ENCODE measurements at regions not wholly inside any gene's neighbourhood (a gene's known extent, or its start where the extent isn't known, plus 50 kb on each side); places are given as distances from the start of the nearest gene placed in this dataset.

DNA sequence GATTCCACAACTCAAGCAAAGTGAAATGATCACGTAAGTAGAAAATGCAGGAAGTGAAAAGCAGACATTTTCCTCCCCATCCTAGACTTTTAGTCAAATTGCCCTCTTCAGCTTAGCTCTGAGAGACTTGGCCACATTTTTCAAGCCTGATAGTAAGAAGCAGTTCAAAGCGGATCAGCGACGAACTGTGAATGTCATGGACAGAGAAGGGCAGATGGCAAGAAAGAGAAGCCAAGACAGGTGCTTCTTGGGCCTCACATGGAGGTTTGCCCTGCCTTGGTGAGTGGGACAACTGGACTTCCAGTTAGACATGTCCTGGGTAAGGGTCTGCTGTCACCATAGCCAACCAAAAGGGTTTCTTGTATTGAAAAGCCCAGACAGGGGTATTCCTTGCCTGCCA, 291.5 kb downstream of the MED10 start:
- no peak overlapping the region for H3K4me3 ChIP-seq (ENCODE audit: low read length)
- TF ChIP-seq, protein P1, sequence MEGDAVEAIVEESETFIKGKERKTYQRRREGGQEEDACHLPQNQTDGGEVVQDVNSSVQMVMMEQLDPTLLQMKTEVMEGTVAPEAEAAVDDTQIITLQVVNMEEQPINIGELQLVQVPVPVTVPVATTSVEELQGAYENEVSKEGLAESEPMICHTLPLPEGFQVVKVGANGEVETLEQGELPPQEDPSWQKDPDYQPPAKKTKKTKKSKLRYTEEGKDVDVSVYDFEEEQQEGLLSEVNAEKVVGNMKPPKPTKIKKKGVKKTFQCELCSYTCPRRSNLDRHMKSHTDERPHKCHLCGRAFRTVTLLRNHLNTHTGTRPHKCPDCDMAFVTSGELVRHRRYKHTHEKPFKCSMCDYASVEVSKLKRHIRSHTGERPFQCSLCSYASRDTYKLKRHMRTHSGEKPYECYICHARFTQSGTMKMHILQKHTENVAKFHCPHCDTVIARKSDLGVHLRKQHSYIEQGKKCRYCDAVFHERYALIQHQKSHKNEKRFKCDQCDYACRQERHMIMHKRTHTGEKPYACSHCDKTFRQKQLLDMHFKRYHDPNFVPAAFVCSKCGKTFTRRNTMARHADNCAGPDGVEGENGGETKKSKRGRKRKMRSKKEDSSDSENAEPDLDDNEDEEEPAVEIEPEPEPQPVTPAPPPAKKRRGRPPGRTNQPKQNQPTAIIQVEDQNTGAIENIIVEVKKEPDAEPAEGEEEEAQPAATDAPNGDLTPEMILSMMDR (conservative IDR thresholded peaks at IDR 0.05; ENCODE audit: low read length): no peak
- DNase-seq (ENCODE audit: low read depth): no peak

DNA sequence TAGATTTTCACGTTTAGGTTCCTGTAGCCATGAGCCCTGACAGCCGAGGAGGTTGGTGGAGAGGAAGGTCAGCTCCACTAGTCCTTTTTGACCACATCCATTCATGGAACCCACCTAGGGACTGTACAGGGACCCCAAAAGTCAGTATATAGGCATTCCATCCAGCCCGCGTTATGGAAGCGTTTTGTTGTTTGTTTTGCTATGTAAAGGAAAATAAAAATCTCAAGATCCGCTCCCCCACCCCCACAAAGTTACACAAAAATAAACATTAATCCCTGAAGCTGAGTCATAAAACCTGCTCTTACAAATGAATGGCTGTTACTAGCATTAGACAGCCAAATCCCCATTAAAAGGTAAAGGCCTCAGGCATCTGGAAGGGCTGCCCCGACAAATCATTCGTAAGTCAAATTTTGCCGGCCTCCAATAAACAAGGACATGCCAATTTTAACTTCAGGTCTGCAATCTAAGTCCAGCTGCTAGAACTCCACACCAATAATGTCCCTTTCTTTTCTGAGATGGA, 292.9 kb downstream of the MED10 start:
- no peak for DNase-seq (ENCODE audit: low read depth)
- TF ChIP-seq, protein P1 (conservative IDR thresholded peaks at IDR 0.05; ENCODE audit: low read length): no peak
- H3K4me3 ChIP-seq (ENCODE audit: low read length): no peak overlapping the region

DNA sequence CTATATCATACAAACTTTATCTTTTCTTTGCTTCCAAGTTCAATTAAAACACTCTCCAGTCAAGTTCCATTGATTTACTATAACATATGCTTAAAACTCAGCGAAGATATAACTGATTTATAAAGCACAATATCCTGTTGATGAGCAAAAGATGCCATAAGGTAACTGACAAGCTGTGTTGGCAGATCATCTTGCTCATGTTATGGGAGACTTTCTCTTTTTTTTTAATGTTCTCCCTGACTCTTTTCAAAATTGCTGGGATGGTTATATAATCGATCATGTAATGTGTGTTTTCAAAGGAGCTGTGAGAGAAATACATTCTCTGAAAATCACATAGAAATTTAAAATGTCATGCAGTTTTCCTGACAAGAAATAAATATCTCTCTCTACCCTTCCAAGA, 293.5 kb downstream of the MED10 start:
- no peak for DNase-seq (ENCODE audit: low read depth)
- no peak overlapping the region for H3K4me3 ChIP-seq (ENCODE audit: low read length)
- TF ChIP-seq, protein P1 (conservative IDR thresholded peaks at IDR 0.05; ENCODE audit: low read length): no peak

DNA sequence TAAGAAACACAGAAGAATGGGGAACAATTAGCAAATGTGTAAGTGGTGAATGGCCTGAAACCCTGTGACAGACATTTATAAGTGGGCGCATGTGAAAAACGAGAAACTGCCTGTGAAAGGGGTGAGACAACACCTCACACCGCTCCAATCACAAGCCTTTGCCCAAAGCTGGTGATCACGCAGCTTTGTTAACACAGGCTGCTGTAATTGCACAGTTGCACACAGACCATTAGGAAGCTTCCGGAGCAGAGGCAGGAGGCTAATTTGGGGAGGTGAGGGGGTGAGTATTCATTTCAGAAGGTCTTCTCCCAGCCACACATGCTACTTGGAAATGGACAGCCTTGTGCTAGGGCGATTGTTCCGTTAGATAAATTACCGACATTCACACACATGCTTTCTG, 294.0 kb downstream of the MED10 start:
- TF ChIP-seq, protein P1 (conservative IDR thresholded peaks at IDR 0.05; ENCODE audit: low read length): no peak
- no peak for DNase-seq (ENCODE audit: low read depth)
- no peak overlapping the region for H3K4me3 ChIP-seq (ENCODE audit: low read length)

DNA sequence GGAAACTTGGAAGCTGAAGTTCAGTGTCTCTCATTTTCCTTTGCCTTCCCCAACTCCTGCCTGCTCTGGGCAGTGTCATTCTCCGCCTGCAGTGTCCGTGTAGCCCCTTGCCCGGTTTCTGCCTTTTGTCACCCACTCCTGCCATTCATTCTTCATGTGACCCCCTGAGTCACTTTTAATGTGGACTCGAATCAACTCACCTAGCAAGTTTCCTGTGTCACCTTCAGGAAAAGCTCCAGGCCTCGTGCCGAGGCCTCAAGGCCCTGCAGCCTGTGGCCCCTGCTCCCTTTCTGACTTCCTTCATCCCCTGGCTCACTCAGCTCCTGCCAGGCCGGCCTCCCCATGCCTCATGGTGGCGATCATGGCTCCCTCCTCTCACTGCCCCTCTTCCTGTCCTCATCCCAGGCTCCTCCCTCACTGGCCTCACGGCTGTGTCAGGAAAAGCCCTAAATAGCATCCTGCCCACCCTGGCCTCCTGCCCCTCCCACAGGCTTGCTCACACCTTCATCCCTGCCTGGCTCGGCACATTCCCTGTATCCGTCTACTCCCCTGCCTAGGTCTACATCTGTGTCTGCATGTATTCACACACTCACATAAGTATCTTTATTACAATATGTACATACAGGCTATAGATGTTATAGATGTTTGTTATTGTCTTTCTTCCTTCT, 294.9 kb downstream of the MED10 start:
- TF ChIP-seq, protein P1 (conservative IDR thresholded peaks at IDR 0.05; ENCODE audit: low read length): no peak
- no peak for DNase-seq (ENCODE audit: low read depth)
- no peak overlapping the region for H3K4me3 ChIP-seq (ENCODE audit: low read length)

DNA sequence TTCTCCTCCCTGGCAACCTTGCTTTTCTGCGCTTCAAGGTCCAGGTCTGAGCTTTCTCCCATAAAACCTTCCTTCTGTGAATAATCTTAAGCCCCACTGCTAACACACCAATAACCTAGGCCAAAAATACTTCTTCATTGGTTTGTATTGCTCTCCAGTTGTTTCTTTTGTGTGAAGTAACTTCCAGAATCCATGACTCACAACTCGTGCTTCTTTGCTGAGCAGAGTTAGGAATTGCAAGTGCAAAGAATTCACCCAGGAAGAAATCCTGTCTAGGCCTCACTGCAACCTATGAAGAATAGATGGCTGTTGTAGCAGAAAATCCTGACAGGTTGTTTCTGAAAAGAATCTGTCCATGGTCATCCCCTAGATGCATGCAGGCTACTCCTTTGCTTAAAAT, 295.7 kb downstream of the MED10 start:
- TF ChIP-seq, protein P1 (conservative IDR thresholded peaks at IDR 0.05; ENCODE audit: low read length): no peak
- DNase-seq (ENCODE audit: low read depth): no peak
- no peak overlapping the region for H3K4me3 ChIP-seq (ENCODE audit: low read length)

DNA sequence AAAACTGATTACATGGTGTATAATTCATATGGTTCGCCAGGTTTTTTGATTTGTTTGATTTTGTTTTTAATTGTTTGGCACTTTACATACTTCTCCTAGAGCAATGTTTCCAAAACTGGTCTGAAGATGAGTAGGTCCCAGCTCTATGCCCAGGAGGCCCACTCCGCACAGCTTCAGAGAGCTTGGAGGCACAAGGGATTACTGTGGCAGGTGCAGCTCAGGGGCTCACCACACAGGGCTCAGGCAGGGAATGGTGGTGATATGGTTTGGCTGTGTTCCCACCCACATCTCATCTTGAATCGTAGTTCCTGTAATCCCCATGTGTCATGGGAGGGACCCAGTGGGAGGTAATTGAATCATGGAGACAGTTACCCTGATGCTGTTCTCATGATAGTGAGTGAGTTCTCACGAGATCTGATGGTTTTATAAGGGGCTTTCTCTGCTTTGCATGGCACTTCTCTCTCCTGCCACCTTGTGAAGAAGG, 296.6 kb downstream of the MED10 start:
- no peak for DNase-seq (ENCODE audit: low read depth)
- H3K4me3 ChIP-seq (ENCODE audit: low read length): no peak overlapping the region
- TF ChIP-seq, protein P1 (conservative IDR thresholded peaks at IDR 0.05; ENCODE audit: low read length): no peak
